ENCODE measurements at regions not wholly inside any gene's neighbourhood (a gene's known extent, or its start where the extent isn't known, plus 50 kb on each side); places are given as distances from the start of the nearest gene placed in this dataset.

- TF ChIP-seq CTCF (IDR thresholded peaks at IDR 0.05), result no peak
- no peak for TF ChIP-seq POLR2A (IDR thresholded peaks at IDR 0.05)
Measured at GRCh38 chr6:140660295-140660694, 1285.8 kb upstream of the CITED2 start.
